Endothelial cell of umbilical vein (primary cell): ENCODE measurements at regions not wholly inside any gene's neighbourhood (a gene's known extent, or its start where the extent isn't known, plus 50 kb on each side); places are given as distances from the start of the nearest gene placed in this dataset.

Experiments used
- JUN ChIP-seq: IDR thresholded peaks from 2 replicates; pipeline ENCODE4 v1.6.1; 2011; ENCODE audit warnings: borderline replicate concordance, low read depth; ENCODE audit not compliant: insufficient read length, insufficient read depth
- TF ChIP-seq, protein P1 (sequence below), 2 donors: IDR thresholded peaks; 1 replicate in 1 of 2; 2 replicates in 1 of 2; pipeline ENCODE4 v1.5.1; 2011; ENCODE audit warnings: low read length in 2 of 2, mild to moderate bottlenecking in 2 of 2, moderate library complexity in 2 of 2, control low read depth in 1 of 2, inconsistent platforms in 1 of 2, low read depth in 1 of 2; ENCODE audit not compliant: insufficient read depth in 1 of 2; ENCODE audit errors: extremely low read depth in 1 of 2

DNA sequence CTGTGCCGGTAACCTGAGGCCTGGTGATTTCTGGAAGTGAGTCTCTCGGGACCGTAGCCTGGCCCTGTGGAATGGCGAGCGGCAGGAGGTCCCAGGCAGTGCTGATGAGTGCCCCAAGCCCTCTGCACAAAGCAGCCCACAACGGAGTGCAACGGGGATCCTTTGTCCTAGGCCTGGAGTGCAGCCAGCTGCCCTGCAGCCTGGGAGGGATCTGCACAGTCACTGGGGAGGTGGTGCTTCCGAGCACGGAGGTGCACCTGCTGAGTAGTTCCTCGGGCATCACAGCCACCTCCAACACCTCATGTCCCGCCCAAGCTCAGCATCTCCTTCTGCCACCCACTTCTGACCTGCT, 162.8 kb upstream of the ZMIZ1 start:
- TF ChIP-seq JUN: no peak
- TF ChIP-seq, protein P1, sequence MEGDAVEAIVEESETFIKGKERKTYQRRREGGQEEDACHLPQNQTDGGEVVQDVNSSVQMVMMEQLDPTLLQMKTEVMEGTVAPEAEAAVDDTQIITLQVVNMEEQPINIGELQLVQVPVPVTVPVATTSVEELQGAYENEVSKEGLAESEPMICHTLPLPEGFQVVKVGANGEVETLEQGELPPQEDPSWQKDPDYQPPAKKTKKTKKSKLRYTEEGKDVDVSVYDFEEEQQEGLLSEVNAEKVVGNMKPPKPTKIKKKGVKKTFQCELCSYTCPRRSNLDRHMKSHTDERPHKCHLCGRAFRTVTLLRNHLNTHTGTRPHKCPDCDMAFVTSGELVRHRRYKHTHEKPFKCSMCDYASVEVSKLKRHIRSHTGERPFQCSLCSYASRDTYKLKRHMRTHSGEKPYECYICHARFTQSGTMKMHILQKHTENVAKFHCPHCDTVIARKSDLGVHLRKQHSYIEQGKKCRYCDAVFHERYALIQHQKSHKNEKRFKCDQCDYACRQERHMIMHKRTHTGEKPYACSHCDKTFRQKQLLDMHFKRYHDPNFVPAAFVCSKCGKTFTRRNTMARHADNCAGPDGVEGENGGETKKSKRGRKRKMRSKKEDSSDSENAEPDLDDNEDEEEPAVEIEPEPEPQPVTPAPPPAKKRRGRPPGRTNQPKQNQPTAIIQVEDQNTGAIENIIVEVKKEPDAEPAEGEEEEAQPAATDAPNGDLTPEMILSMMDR (IDR thresholded peaks at IDR 0.05; ENCODE audit: extremely low read depth in 1 of 2, insufficient read depth in 1 of 2, low read depth in 1 of 2, low read length in 2 of 2): no peak
